ENCODE measurements at regions not wholly inside any gene's neighbourhood (a gene's known extent, or its start where the extent isn't known, plus 50 kb on each side); places are given as distances from the start of the nearest gene placed in this dataset.

GRCh38 chr11:115720602-115721245, 216.5 kb upstream of the CADM1 start:
- Histone ChIP-seq H3K4me1 (ENCODE audit: control insufficient read depth in 1 of 2, extremely low read depth in 1 of 2, insufficient read depth in 2 of 2, low read length in 2 of 2) (no peaks in the 10 kb centered on the region), H3K27ac (ENCODE audit: low read length) (no peak overlapping the region), H3K27me3 (replicated peaks in 1 of 2; ENCODE audit: control insufficient read depth in 2 of 2, extremely low read depth in 1 of 2, insufficient read depth in 2 of 2, low read length in 1 of 2) (no peaks in the 10 kb centered on the region), H3K9me3 (no peaks in the 10 kb centered on the region), H3K36me3 (ENCODE audit: control insufficient read depth in 2 of 2, extremely low read depth in 1 of 2, insufficient read depth in 1 of 2, low read length in 1 of 2) (no peaks in the 10 kb centered on the region), H3K4me3 (ENCODE audit: control insufficient read depth in 1 of 2, extremely low read depth in 1 of 2, low read length in 1 of 2) (no peak overlapping the region)
- no peak for ATAC-seq (replicated peaks in 1 of 4)
- no peaks in the 10 kb centered on the region for H3K36me3 Mint-ChIP-seq
- H3K27ac Mint-ChIP-seq: no peak overlapping the region
- CTCF ChIA-PET: no interaction called here
- H3K4me1 Mint-ChIP-seq: no peaks in the 10 kb centered on the region
- H3K27me3 Mint-ChIP-seq: peaks cover 0 to 3% of the 10 kb centered on the region in 2 donors
- peaks cover 0 to 5% (median 2%) of the 10 kb centered on the region in 3 donors for H3K9me3 Mint-ChIP-seq
- 64% methylated on average over 3 of the region's 9 CpGs for WGBS (ENCODE audit: insufficient coverage)
- DNase-seq: no peak
- H3K4me3 Mint-ChIP-seq: no peak overlapping the region
- POLR2A ChIA-PET: no interaction called here

DNA sequence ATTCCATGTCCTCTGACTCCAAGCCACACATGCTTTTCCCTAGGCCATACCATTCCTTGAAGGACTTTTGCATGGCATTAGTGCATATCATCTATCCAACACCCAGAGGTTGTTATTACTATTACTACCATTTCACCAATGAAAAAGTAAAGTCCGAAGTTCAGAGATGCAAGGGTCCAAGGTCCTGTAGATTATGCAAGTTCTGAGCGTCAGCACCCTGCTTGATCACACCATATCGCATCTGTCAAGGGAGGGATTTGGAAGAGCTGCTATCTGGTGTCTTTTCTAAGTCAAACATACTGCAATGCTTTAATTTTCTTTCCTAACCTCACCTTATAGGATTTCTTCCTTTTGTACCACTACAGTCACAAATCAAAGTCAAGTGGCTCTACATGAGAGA, 214.7 kb upstream of the CADM1 start:
- POLR2A ChIA-PET: no interaction called here
- Mint-ChIP-seq H3K36me3 (no peaks in the 10 kb centered on the region), H3K9me3 (no peaks in the 10 kb centered on the region), H3K4me3 (no peak overlapping the region), H3K4me1 (no peaks in the 10 kb centered on the region), H3K27me3 (no peaks in the 10 kb centered on the region), H3K27ac (no peak overlapping the region)
- Histone ChIP-seq H3K36me3 (ENCODE audit: control insufficient read depth in 2 of 2, extremely low read depth in 1 of 2, insufficient read depth in 1 of 2, low read length in 1 of 2) (no peaks in the 10 kb centered on the region), H3K4me1 (ENCODE audit: control insufficient read depth in 1 of 2, extremely low read depth in 1 of 2, insufficient read depth in 2 of 2, low read length in 2 of 2) (no peaks in the 10 kb centered on the region), H3K9me3 (no peaks in the 10 kb centered on the region), H3K27me3 (replicated peaks in 1 of 2; ENCODE audit: control insufficient read depth in 2 of 2, extremely low read depth in 1 of 2, insufficient read depth in 2 of 2, low read length in 1 of 2) (no peaks in the 10 kb centered on the region), H3K27ac (ENCODE audit: low read length) (no peak overlapping the region), H3K4me3 (ENCODE audit: control insufficient read depth in 1 of 2, extremely low read depth in 1 of 2, low read length in 1 of 2) (no peak overlapping the region)
- CTCF ChIA-PET: no interaction called here
- no peak for ATAC-seq (replicated peaks in 1 of 4)
- DNase-seq: no peak
- WGBS (ENCODE audit: insufficient coverage): no CpG with 5 or more reads among the region's 3 CpGs

- Histone ChIP-seq H3K27ac (ENCODE audit: low read length) (no peak overlapping the region), H3K9me3 (no peaks in the 10 kb centered on the region), H3K36me3 (ENCODE audit: control insufficient read depth in 2 of 2, extremely low read depth in 1 of 2, insufficient read depth in 1 of 2, low read length in 1 of 2) (no peaks in the 10 kb centered on the region), H3K4me3 (ENCODE audit: control insufficient read depth in 1 of 2, extremely low read depth in 1 of 2, low read length in 1 of 2) (no peak overlapping the region), H3K27me3 (replicated peaks in 1 of 2; ENCODE audit: control insufficient read depth in 2 of 2, extremely low read depth in 1 of 2, insufficient read depth in 2 of 2, low read length in 1 of 2) (no peaks in the 10 kb centered on the region), H3K4me1 (ENCODE audit: control insufficient read depth in 1 of 2, extremely low read depth in 1 of 2, insufficient read depth in 2 of 2, low read length in 2 of 2) (no peaks in the 10 kb centered on the region)
- ATAC-seq (replicated peaks in 1 of 4) (no peak), DNase-seq (no peak)
- Mint-ChIP-seq H3K4me3 (no peak overlapping the region), H3K36me3 (no peaks in the 10 kb centered on the region), H3K4me1 (no peaks in the 10 kb centered on the region), H3K27ac (no peak overlapping the region), H3K9me3 (no peaks in the 10 kb centered on the region), H3K27me3 (no peaks in the 10 kb centered on the region)
- POLR2A ChIA-PET: no interaction called here
- WGBS (ENCODE audit: insufficient coverage): 68% methylated on average over 5 of the region's 6 CpGs
- CTCF ChIA-PET: interaction anchor here in 1 of 2 donors (0.6 kb wide), 1 partner anchor 13 kb away, joined by 6 read pairs; no protein-coding TSS in a partner anchor
These were observed 213.9 kb upstream of the CADM1 start for GRCh38 chr11:115718106-115718505.

DNA sequence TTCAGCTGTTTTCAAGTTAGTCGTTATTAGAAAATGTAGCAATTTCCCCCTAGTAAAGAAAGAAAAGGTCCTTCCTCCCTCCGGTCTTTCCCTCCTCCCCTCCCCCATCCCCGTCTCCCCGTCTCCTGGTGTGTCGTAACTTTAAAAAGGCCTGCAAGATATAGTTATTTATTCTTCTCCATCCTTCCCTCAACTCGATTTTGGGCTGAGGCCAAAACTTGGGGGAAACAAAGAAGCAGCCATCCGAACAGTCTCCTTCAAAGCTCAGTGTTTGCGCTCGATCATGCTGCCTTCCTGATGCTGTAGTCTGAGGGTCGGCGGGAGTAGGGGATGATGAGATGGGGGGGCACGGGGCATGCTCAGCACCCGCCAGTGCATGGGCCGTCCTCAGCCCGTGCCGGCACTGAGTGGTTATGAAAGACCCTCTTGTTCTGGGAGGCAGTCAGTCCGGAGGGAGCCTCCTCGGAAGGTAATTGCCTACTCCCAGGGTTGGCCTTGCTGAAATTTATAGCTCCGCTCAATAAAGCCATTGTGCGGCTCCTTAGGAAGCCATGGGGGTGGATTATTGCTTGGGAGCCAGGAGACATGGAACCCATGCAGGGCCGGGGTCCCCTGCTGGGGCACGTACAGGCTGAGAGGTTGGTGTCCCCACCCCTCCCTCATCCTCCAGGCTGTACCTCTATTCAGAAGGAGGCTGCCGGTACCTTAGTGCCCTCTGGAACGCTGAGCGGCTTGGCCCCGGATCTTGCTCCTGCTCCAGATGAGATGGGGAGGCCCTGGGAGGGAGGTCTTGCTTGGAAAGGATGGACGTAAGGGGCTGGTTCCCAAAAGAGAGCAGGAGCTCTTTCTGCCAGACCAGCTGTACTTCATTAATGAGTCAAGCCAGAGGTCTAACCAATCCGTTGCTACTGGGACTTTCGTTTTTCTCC, 212.7 kb upstream of the CADM1 start:
- WGBS (ENCODE audit: insufficient coverage): 75% methylated on average over 11 of the region's 29 CpGs
- ATAC-seq (replicated peaks in 1 of 4) (no peak), DNase-seq (no peak)
- Histone ChIP-seq H3K36me3 (ENCODE audit: control insufficient read depth in 2 of 2, extremely low read depth in 1 of 2, insufficient read depth in 1 of 2, low read length in 1 of 2) (no peaks in the 10 kb centered on the region), H3K27ac (ENCODE audit: low read length) (no peak overlapping the region), H3K4me3 (ENCODE audit: control insufficient read depth in 1 of 2, extremely low read depth in 1 of 2, low read length in 1 of 2) (no peak overlapping the region), H3K4me1 (ENCODE audit: control insufficient read depth in 1 of 2, extremely low read depth in 1 of 2, insufficient read depth in 2 of 2, low read length in 2 of 2) (no peaks in the 10 kb centered on the region), H3K27me3 (replicated peaks in 1 of 2; ENCODE audit: control insufficient read depth in 2 of 2, extremely low read depth in 1 of 2, insufficient read depth in 2 of 2, low read length in 1 of 2) (no peaks in the 10 kb centered on the region), H3K9me3 (no peaks in the 10 kb centered on the region)
- ChIA-PET POLR2A (interaction anchor here in 1 of 2 donors (0.7 kb wide), 1 partner anchor 178 kb away, joined by 8 read pairs; no protein-coding TSS in a partner anchor), CTCF (no interaction called here)
- H3K4me1 Mint-ChIP-seq: no peaks in the 10 kb centered on the region
- H3K36me3 Mint-ChIP-seq: no peaks in the 10 kb centered on the region
- H3K27me3 Mint-ChIP-seq: no peaks in the 10 kb centered on the region
- H3K27ac Mint-ChIP-seq: no peak overlapping the region
- H3K9me3 Mint-ChIP-seq: no peaks in the 10 kb centered on the region
- H3K4me3 Mint-ChIP-seq: no peak overlapping the region

- Histone ChIP-seq H3K36me3 (ENCODE audit: control insufficient read depth in 2 of 2, extremely low read depth in 1 of 2, insufficient read depth in 1 of 2, low read length in 1 of 2) (no peaks in the 10 kb centered on the region), H3K27ac (ENCODE audit: low read length) (no peak overlapping the region), H3K9me3 (no peaks in the 10 kb centered on the region), H3K27me3 (replicated peaks in 1 of 2; ENCODE audit: control insufficient read depth in 2 of 2, extremely low read depth in 1 of 2, insufficient read depth in 2 of 2, low read length in 1 of 2) (no peaks in the 10 kb centered on the region), H3K4me3 (ENCODE audit: control insufficient read depth in 1 of 2, extremely low read depth in 1 of 2, low read length in 1 of 2) (no peak overlapping the region), H3K4me1 (ENCODE audit: control insufficient read depth in 1 of 2, extremely low read depth in 1 of 2, insufficient read depth in 2 of 2, low read length in 2 of 2) (no peaks in the 10 kb centered on the region)
- no peaks in the 10 kb centered on the region for H3K9me3 Mint-ChIP-seq
- POLR2A ChIA-PET: no interaction called here
- no peak overlapping the region for H3K27ac Mint-ChIP-seq
- no peaks in the 10 kb centered on the region for H3K4me1 Mint-ChIP-seq
- no peaks in the 10 kb centered on the region for H3K27me3 Mint-ChIP-seq
- no CpG with 5 or more reads among the region's 7 CpGs for WGBS (ENCODE audit: insufficient coverage)
- H3K4me3 Mint-ChIP-seq: no peak overlapping the region
- DNase-seq (no peak), ATAC-seq (replicated peaks in 1 of 4) (no peak)
- H3K36me3 Mint-ChIP-seq: no peaks in the 10 kb centered on the region
- CTCF ChIA-PET: no interaction called here
These were observed 211.9 kb upstream of the CADM1 start for GRCh38 chr11:115716080-115716479.

DNA sequence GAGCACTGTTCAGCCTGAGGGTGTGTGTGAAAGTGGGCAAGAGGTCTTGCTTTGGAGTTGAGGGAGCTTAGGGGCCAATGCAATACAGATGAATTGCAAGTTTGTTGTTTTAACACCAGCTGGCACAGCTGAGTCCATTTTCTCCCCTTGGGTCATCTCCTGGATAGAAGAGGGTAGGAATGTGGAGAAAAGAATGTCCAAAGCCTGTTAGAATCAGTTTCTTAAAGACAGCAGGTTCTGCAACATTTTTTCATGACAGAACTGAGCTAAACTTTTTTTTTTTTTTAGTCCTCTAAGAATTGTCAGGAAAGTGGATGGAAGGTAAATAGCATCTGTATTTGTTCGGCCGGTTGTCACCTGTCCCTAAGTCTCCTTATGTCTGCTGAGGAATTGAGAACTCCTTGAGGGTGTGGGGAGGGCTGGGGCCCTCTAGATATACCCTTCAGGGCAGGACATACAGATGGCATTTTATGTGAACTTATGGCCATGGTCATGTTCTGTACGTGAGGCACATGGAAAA, 211.1 kb upstream of the CADM1 start:
- Histone ChIP-seq H3K36me3 (ENCODE audit: control insufficient read depth in 2 of 2, extremely low read depth in 1 of 2, insufficient read depth in 1 of 2, low read length in 1 of 2) (no peaks in the 10 kb centered on the region), H3K27me3 (replicated peaks in 1 of 2; ENCODE audit: control insufficient read depth in 2 of 2, extremely low read depth in 1 of 2, insufficient read depth in 2 of 2, low read length in 1 of 2) (no peaks in the 10 kb centered on the region), H3K4me3 (ENCODE audit: control insufficient read depth in 1 of 2, extremely low read depth in 1 of 2, low read length in 1 of 2) (no peak overlapping the region), H3K9me3 (no peaks in the 10 kb centered on the region), H3K4me1 (ENCODE audit: control insufficient read depth in 1 of 2, extremely low read depth in 1 of 2, insufficient read depth in 2 of 2, low read length in 2 of 2) (no peaks in the 10 kb centered on the region), H3K27ac (ENCODE audit: low read length) (no peak overlapping the region)
- DNase-seq (no peak), ATAC-seq (replicated peaks in 1 of 4) (no peak)
- CTCF ChIA-PET: interaction anchor here in 1 of 2 donors (0.6 kb wide), 1 partner anchor 39 kb away, joined by 3 read pairs; no protein-coding TSS in a partner anchor
- H3K4me3 Mint-ChIP-seq: no peak overlapping the region
- WGBS (ENCODE audit: insufficient coverage): no CpG with 5 or more reads among the region's 3 CpGs
- no peaks in the 10 kb centered on the region for H3K36me3 Mint-ChIP-seq
- H3K4me1 Mint-ChIP-seq: no peaks in the 10 kb centered on the region
- no peaks in the 10 kb centered on the region for H3K27me3 Mint-ChIP-seq
- H3K9me3 Mint-ChIP-seq: no peaks in the 10 kb centered on the region
- H3K27ac Mint-ChIP-seq: no peak overlapping the region
- POLR2A ChIA-PET: no interaction called here
